ENCODE measurements at regions not wholly inside any gene's neighbourhood (a gene's known extent, or its start where the extent isn't known, plus 50 kb on each side); places are given as distances from the start of the nearest gene placed in this dataset.

DNA sequence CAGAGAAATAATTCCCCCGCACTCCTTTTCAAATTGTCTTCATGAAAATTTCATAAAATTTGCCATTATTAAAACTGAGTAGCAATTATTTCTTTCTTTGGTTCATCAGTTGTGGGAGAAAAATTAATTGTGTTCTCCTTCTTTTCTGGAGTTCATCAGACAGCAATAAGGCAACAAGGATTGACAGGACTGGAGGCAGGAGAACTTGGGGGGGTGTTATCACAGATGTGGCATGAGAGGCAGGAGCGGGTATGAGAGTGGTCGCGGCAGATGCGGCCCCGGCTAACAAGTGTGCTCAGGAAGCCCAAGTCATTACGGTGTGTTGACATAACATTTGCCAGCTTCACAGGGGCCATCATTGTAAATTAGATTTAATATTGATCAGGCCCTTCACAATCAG, 306.6 kb upstream of the TMPO start:
- H3K36me3 ChIP-seq (ENCODE audit: control insufficient read depth, insufficient read depth, low read length): 0 out of 2 replicates have a peak, but pooled peaks cover 2% of the 10 kb centered on the region
- no peak for DNase-seq (ENCODE audit: low read depth, low spot score)
- H3K4me3 ChIP-seq (ENCODE audit: low read length): no peak overlapping the region
- H3K27ac ChIP-seq (ENCODE audit: low read length): no peak overlapping the region
- H3K27me3 ChIP-seq (ENCODE audit: control insufficient read depth, insufficient read depth, low read length): no peaks in the 10 kb centered on the region
- no peaks in the 10 kb centered on the region for H3K4me1 ChIP-seq (ENCODE audit: control insufficient read depth, insufficient read depth, low read length)
- no CpG with 5 or more reads among the region's 7 CpGs for WGBS (ENCODE audit: insufficient coverage, insufficient read length)
- no peaks in the 10 kb centered on the region for H3K9me3 ChIP-seq (ENCODE audit: control insufficient read depth, insufficient read depth, low read length)

DNA sequence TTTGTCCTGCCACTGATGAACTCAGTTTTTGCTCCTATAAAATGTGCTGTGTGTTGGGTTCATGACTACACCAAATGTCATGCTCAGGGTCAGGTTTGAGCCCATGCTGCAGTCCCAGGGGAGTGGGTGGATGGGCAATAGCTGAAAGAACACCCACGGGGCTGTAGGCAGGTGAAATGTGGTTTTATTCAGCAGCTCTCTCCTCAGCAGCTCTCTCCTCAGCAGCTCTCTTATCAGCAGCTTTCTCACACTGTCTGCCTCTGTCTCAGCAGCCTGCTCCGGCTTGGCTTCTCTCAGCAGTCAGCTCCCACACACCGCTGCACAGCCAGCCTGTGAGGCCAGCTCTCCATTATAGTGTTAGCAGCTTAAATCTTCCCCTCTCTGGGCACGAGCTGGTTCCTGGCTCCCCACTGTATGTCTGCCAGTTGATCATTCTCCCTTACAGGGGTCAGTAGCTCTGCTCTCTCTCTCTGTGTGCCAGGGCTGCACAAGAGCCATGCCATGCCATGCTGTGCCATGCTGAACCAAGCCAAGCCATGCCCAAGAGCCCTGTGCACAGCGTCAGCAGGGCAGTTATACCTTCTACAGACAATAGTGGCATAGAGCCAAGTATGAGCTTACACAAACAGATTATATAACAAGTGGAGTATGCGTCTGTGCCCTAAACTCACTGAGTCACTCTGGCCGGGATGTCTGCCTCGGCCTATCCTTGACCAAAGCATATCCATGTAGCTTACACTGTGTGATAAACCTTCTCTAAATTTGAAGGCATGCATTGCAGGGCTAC, 303.3 kb upstream of the TMPO start:
- no peaks in the 10 kb centered on the region for H3K27me3 ChIP-seq (ENCODE audit: control insufficient read depth, insufficient read depth, low read length)
- H3K4me3 ChIP-seq (ENCODE audit: low read length): no peak overlapping the region
- no peaks in the 10 kb centered on the region for H3K4me1 ChIP-seq (ENCODE audit: control insufficient read depth, insufficient read depth, low read length)
- H3K27ac ChIP-seq (ENCODE audit: low read length): no peak overlapping the region
- no peak for DNase-seq (ENCODE audit: low read depth, low spot score)
- no CpG with 5 or more reads among the region's 8 CpGs for WGBS (ENCODE audit: insufficient coverage, insufficient read length)
- no peaks in the 10 kb centered on the region for H3K9me3 ChIP-seq (ENCODE audit: control insufficient read depth, insufficient read depth, low read length)
- H3K36me3 ChIP-seq (ENCODE audit: control insufficient read depth, insufficient read depth, low read length): 0 out of 2 replicates have a peak, but pooled peaks cover 2% of the 10 kb centered on the region

DNA sequence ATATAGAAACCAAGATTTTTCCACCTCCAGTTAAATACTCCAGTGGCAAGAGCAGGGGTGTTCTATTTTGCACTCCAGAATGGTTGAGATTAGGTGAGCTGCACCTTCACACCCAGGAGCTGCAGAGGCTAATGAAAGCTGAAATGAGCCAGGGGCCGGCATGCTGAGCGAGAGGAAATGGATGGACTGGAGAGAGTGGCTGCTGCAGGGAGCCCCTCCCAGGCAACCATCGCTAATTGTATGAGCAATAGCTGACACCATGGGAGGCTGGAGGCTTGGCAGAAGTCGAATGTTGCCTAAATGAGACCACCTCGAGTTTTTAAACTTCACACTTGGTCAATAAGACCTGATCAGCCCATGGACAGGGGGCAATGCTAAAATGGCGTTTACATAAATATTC, 301.8 kb upstream of the TMPO start:
- no peak overlapping the region for H3K27ac ChIP-seq (ENCODE audit: low read length)
- no peaks in the 10 kb centered on the region for H3K27me3 ChIP-seq (ENCODE audit: control insufficient read depth, insufficient read depth, low read length)
- H3K4me3 ChIP-seq (ENCODE audit: low read length): no peak overlapping the region
- no CpG with 5 or more reads among the region's 6 CpGs for WGBS (ENCODE audit: insufficient coverage, insufficient read length)
- H3K36me3 ChIP-seq (ENCODE audit: control insufficient read depth, insufficient read depth, low read length): 0 out of 2 replicates have a peak, but pooled peaks cover 2% of the 10 kb centered on the region
- H3K9me3 ChIP-seq (ENCODE audit: control insufficient read depth, insufficient read depth, low read length): no peaks in the 10 kb centered on the region
- DNase-seq (ENCODE audit: low read depth, low spot score): no peak
- no peaks in the 10 kb centered on the region for H3K4me1 ChIP-seq (ENCODE audit: control insufficient read depth, insufficient read depth, low read length)

DNA sequence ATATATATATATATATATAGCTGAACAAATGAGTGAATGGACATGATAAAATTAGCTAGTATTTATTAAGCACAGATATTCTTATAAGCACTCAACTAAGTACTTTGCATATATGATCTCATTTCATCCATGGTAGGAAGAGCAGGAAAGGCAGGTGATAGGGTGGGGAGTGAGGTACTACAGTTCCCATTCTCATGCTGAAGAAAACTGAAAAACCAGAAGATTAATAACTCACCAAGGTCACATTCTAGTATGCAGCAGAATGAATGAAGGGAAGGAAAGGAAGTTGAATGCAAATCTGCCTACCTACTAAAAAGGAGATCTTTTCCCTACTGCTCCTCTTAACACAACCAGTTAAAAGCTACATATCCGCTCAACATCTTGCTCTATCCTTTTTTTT, 298.1 kb upstream of the TMPO start:
- Histone ChIP-seq H3K27ac (ENCODE audit: low read length) (no peak overlapping the region), H3K4me3 (ENCODE audit: low read length) (no peak overlapping the region), H3K36me3 (ENCODE audit: control insufficient read depth, insufficient read depth, low read length) (0 out of 2 replicates have a peak, but pooled peaks cover under 1% of the 10 kb centered on the region), H3K4me1 (ENCODE audit: control insufficient read depth, insufficient read depth, low read length) (peaks cover 2% of the 10 kb centered on the region; the same call in 1 of the 2 replicates), H3K27me3 (ENCODE audit: control insufficient read depth, insufficient read depth, low read length) (no peaks in the 10 kb centered on the region), H3K9me3 (ENCODE audit: control insufficient read depth, insufficient read depth, low read length) (no peaks in the 10 kb centered on the region)
- WGBS (ENCODE audit: insufficient coverage, insufficient read length): no CpG with 5 or more reads among the region's 1 CpG
- DNase-seq (ENCODE audit: low read depth, low spot score): no peak

- Histone ChIP-seq H3K27ac (ENCODE audit: low read length) (no peak overlapping the region), H3K27me3 (ENCODE audit: control insufficient read depth, insufficient read depth, low read length) (no peaks in the 10 kb centered on the region), H3K4me1 (ENCODE audit: control insufficient read depth, insufficient read depth, low read length) (peaks cover 2% of the 10 kb centered on the region; the same call in 1 of the 2 replicates), H3K9me3 (ENCODE audit: control insufficient read depth, insufficient read depth, low read length) (no peaks in the 10 kb centered on the region), H3K36me3 (ENCODE audit: control insufficient read depth, insufficient read depth, low read length) (no peaks in the 10 kb centered on the region), H3K4me3 (ENCODE audit: low read length) (no peak overlapping the region)
- DNase-seq (ENCODE audit: low read depth, low spot score): no peak
- no CpG with 5 or more reads among the region's 2 CpGs for WGBS (ENCODE audit: insufficient coverage, insufficient read length)
Measured at GRCh38 chr12:98220636-98221035, 294.8 kb upstream of the TMPO start.

- no peak for DNase-seq (ENCODE audit: low read depth, low spot score)
- WGBS (ENCODE audit: insufficient coverage, insufficient read length): no CpG with 5 or more reads among the region's 8 CpGs
Measured at GRCh38 chr12:98221243-98221808, 294.1 kb upstream of the TMPO start.

DNA sequence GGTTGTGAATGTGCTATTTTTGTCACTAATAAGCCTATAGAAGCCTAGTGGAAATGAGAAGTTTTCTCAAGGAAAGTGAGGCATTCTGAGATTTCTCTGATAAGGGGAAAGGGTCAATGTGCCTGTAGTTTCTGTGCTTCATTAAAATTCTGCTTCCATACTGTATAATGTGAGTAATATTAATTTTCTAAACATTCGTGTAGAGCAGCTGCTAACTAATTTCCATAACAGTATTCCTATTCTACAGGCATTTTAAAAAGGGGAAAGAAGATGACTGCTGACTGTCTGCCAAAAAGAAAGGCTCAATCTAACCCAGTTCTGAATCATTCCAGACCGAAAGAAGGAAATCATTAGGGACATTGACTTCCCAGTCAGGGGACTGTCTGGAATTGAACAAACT, 293.3 kb upstream of the TMPO start:
- Histone ChIP-seq H3K9me3 (ENCODE audit: control insufficient read depth, insufficient read depth, low read length) (no peaks in the 10 kb centered on the region), H3K4me1 (ENCODE audit: control insufficient read depth, insufficient read depth, low read length) (peaks cover 2% of the 10 kb centered on the region; the same call in 1 of the 2 replicates), H3K27me3 (ENCODE audit: control insufficient read depth, insufficient read depth, low read length) (no peaks in the 10 kb centered on the region), H3K4me3 (ENCODE audit: low read length) (no peak overlapping the region), H3K36me3 (ENCODE audit: control insufficient read depth, insufficient read depth, low read length) (no peaks in the 10 kb centered on the region), H3K27ac (ENCODE audit: low read length) (no peak overlapping the region)
- WGBS (ENCODE audit: insufficient coverage, insufficient read length): no CpG with 5 or more reads among the region's 2 CpGs
- DNase-seq (ENCODE audit: low read depth, low spot score): no peak

More at GRCh38 chr12:98221243-98221808, 294.1 kb upstream of the TMPO start:
- H3K27ac ChIP-seq (ENCODE audit: low read length): no peak overlapping the region
- peaks cover 2% of the 10 kb centered on the region; the same call in 1 of the 2 replicates for H3K4me1 ChIP-seq (ENCODE audit: control insufficient read depth, insufficient read depth, low read length)
- no peak overlapping the region for H3K4me3 ChIP-seq (ENCODE audit: low read length)
- no peaks in the 10 kb centered on the region for H3K36me3 ChIP-seq (ENCODE audit: control insufficient read depth, insufficient read depth, low read length)
- no peaks in the 10 kb centered on the region for H3K9me3 ChIP-seq (ENCODE audit: control insufficient read depth, insufficient read depth, low read length)
- no peaks in the 10 kb centered on the region for H3K27me3 ChIP-seq (ENCODE audit: control insufficient read depth, insufficient read depth, low read length)

- Histone ChIP-seq H3K4me1 (ENCODE audit: control insufficient read depth, insufficient read depth, low read length) (peaks cover 2% of the 10 kb centered on the region; the same call in 1 of the 2 replicates), H3K27ac (ENCODE audit: low read length) (no peak overlapping the region), H3K4me3 (ENCODE audit: low read length) (no peak overlapping the region), H3K9me3 (ENCODE audit: control insufficient read depth, insufficient read depth, low read length) (no peaks in the 10 kb centered on the region), H3K27me3 (ENCODE audit: control insufficient read depth, insufficient read depth, low read length) (no peaks in the 10 kb centered on the region), H3K36me3 (ENCODE audit: control insufficient read depth, insufficient read depth, low read length) (no peaks in the 10 kb centered on the region)
- WGBS (ENCODE audit: insufficient coverage, insufficient read length): no CpG with 5 or more reads among the region's 5 CpGs
- no peak for DNase-seq (ENCODE audit: low read depth, low spot score)
Measured at GRCh38 chr12:98224584-98225221, 290.7 kb upstream of the TMPO start.

DNA sequence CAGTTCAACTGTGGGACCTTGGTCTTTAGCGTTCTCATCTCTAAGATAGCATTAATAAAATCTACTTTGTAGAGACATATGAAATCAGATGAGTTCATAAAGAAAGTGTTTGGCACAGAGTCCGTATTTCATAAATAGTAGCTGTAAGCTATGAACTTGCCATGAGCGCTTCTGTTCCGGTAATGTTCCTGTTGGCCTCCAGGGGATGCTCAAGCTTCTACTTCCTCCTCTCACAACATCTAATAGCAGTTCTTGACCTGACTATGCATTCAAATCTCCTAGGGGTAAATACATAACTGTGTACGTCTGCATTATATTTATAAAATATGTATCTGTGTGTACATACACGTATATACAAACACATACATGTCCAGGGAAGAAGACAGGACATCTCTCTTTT, 288.2 kb upstream of the TMPO start:
- Histone ChIP-seq H3K27ac (ENCODE audit: low read length) (no peak overlapping the region), H3K9me3 (ENCODE audit: control insufficient read depth, insufficient read depth, low read length) (no peaks in the 10 kb centered on the region), H3K27me3 (ENCODE audit: control insufficient read depth, insufficient read depth, low read length) (no peaks in the 10 kb centered on the region), H3K4me1 (ENCODE audit: control insufficient read depth, insufficient read depth, low read length) (no peaks in the 10 kb centered on the region), H3K4me3 (ENCODE audit: low read length) (no peak overlapping the region), H3K36me3 (ENCODE audit: control insufficient read depth, insufficient read depth, low read length) (no peaks in the 10 kb centered on the region)
- no CpG with 5 or more reads among the region's 6 CpGs for WGBS (ENCODE audit: insufficient coverage, insufficient read length)
- no peak for DNase-seq (ENCODE audit: low read depth, low spot score)

GRCh38 chr12:98228683-98229539, 286.5 kb upstream of the TMPO start:
- no peak overlapping the region for H3K4me3 ChIP-seq (ENCODE audit: low read length)
- no peak for DNase-seq (ENCODE audit: low read depth, low spot score)
- no CpG with 5 or more reads among the region's 8 CpGs for WGBS (ENCODE audit: insufficient coverage, insufficient read length)
- no peak overlapping the region for H3K27ac ChIP-seq (ENCODE audit: low read length)
- H3K4me1 ChIP-seq (ENCODE audit: control insufficient read depth, insufficient read depth, low read length): no peaks in the 10 kb centered on the region
- H3K9me3 ChIP-seq (ENCODE audit: control insufficient read depth, insufficient read depth, low read length): no peaks in the 10 kb centered on the region
- no peaks in the 10 kb centered on the region for H3K36me3 ChIP-seq (ENCODE audit: control insufficient read depth, insufficient read depth, low read length)
- no peaks in the 10 kb centered on the region for H3K27me3 ChIP-seq (ENCODE audit: control insufficient read depth, insufficient read depth, low read length)

All from iPS DF 6.9 (cell line).